Hypothalamus (tissue), 51 donors: ENCODE measurements at regions not wholly inside any gene's neighbourhood (a gene's known extent, or its start where the extent isn't known, plus 50 kb on each side); places are given as distances from the start of the nearest gene placed in this dataset.

Source experiments
- DNase-seq, 51 donors: peaks; one replicate each; lab custom pipeline; 2025; lab: John Stamatoyannopoulos, UW

- peak in 6 of 51 donors; percentile 6 to 18 (median 12) for DNase-seq
Observed at GRCh38 chr4:24666316-24666715, 82.0 kb upstream of the DHX15 start.

GRCh38 chr4:24666816-24667477, 82.6 kb upstream of the DHX15 start:
- no peak for DNase-seq

GRCh38 chr4:24668956-24669355, 84.6 kb upstream of the DHX15 start:
- DNase-seq = no peak

- no peak for DNase-seq
Observed at GRCh38 chr4:24669751-24670150, 85.4 kb upstream of the DHX15 start.

- no peak for DNase-seq
Observed at GRCh38 chr4:24671849-24672248, 87.5 kb upstream of the DHX15 start.

- no peak for DNase-seq
Observed at GRCh38 chr4:24672880-24673279, 88.5 kb upstream of the DHX15 start.

GRCh38 chr4:24674279-24674678, 89.9 kb upstream of the DHX15 start:
- DNase-seq = no peak

- DNase-seq = no peak
Observed at GRCh38 chr4:24675721-24676389, 91.5 kb upstream of the DHX15 start.

GRCh38 chr4:24677909-24678308, 93.6 kb upstream of the DHX15 start:
- DNase-seq = no peak

- DNase-seq = no peak
Observed at GRCh38 chr4:24680746-24681448, 96.5 kb upstream of the DHX15 start.

- DNase-seq = no peak
Observed at GRCh38 chr4:24683116-24683515, 98.8 kb upstream of the DHX15 start.

GRCh38 chr4:24686866-24687692, 102.7 kb upstream of the DHX15 start:
- DNase-seq = peak in 15 of 51 donors; percentile 2 to 52 (median 15)

GRCh38 chr4:24688453-24688852, 104.1 kb upstream of the DHX15 start:
- DNase-seq = no peak

GRCh38 chr4:24689212-24689611, 104.9 kb upstream of the DHX15 start:
- no peak for DNase-seq

- DNase-seq = no peak
Observed at GRCh38 chr4:24690436-24690835, 104.9 kb upstream of the SOD3 start.

GRCh38 chr4:24693636-24694035, 101.7 kb upstream of the SOD3 start:
- DNase-seq = no peak

GRCh38 chr4:24700118-24700517, 95.3 kb upstream of the SOD3 start:
- DNase-seq = no peak

GRCh38 chr4:24701683-24702082, 93.7 kb upstream of the SOD3 start:
- DNase-seq = peak in 3 of 51 donors; percentile 2 to 7 (median 5)

GRCh38 chr4:24702281-24702680, 93.1 kb upstream of the SOD3 start:
- DNase-seq = no peak

- no peak for DNase-seq
Observed at GRCh38 chr4:24703298-24703697, 92.1 kb upstream of the SOD3 start.

- no peak for DNase-seq
Observed at GRCh38 chr4:24704149-24704548, 91.2 kb upstream of the SOD3 start.
